GM12878 (cell line): ENCODE measurements at regions not wholly inside any gene's neighbourhood (a gene's known extent, or its start where the extent isn't known, plus 50 kb on each side); places are given as distances from the start of the nearest gene placed in this dataset.

Experiments used
- ATAC-seq: fragments of 200-7000 bp; cut with Tn5 transposase; 3 replicates; pipeline ENCODE4 v1.9.1; 2020; ENCODE audit warnings: mild to moderate bottlenecking, moderate library complexity
- BruUV-seq: library from RNA; stranded (reverse); fragments of 400-500 nt; replicated peaks from 2 replicates; lab custom pipeline; 2021; lab: Mats Ljungman, UMichigan
- CTCF ChIA-PET: fragments of 300-600 bp; sonication (Branson Sonifier 250); formaldehyde crosslinking; extraction: SDS; loops from one replicate; lab custom pipeline; 2021; ENCODE audit warnings: inconsistent platforms; lab: Yijun Ruan, JAX
- POLR2A ChIA-PET: fragments of 350-600 bp; formaldehyde crosslinking; extraction: SDS; loops from one replicate; lab custom pipeline; 2021; ENCODE audit warnings: inconsistent platforms; lab: Charles Lee
- RAD21 ChIA-PET: fragments of 300-600 bp; sonication (Branson Sonifier 250); formaldehyde crosslinking; loops from one replicate; lab custom pipeline; 2023; ENCODE audit warnings: antibody characterized with exemption; ENCODE audit not compliant: unreplicated experiment; lab: Charles Lee
- SMC1A ChIA-PET: fragments of 300-600 bp; sonication (Branson Sonifier 250); formaldehyde crosslinking; loops from one replicate; lab custom pipeline; 2023; ENCODE audit not compliant: unreplicated experiment, uncharacterized antibody; lab: Charles Lee
- DNase-seq: peaks from one replicate; pipeline ENCODE4 v3.0.0-alpha.2; 2011; ENCODE audit warnings: low read depth, low spot score
- FAIRE-seq: peaks from 3 replicates; lab custom pipeline; 2011; peaks lifted over from hg19 to GRCh38; lab: Jason Lieb, UNC
- H2AFZ ChIP-seq: 2 replicates; pipeline ENCODE4 v1.6.0; 2011; ENCODE audit warnings: low read depth, low read length, control low read depth; ENCODE audit not compliant: control insufficient read depth
- H3K27ac ChIP-seq: 2 replicates; pipeline ENCODE4 v1.5.1; 2011; ENCODE audit warnings: control low read depth; ENCODE audit not compliant: control insufficient read depth, insufficient read depth
- H3K27me3 ChIP-seq, 2 experiments: replicated peaks in 1 of 2; 2 replicates each; pipeline versions ENCODE4 v1.6.0 to v1.6.1; 2011; ENCODE audit warnings: low read length in 1 of 2; ENCODE audit not compliant: control insufficient read depth in 2 of 2, insufficient read depth in 2 of 2
- H3K36me3 ChIP-seq, 2 experiments: 2 replicates each; pipeline ENCODE4 v1.5.1; 2011; ENCODE audit warnings: low read length in 1 of 2; ENCODE audit not compliant: control insufficient read depth in 2 of 2, insufficient read depth in 2 of 2
- H3K4me1 ChIP-seq: 2 replicates; pipeline ENCODE4 v1.6.1; 2011; ENCODE audit warnings: mild to moderate bottlenecking, low read length, moderate library complexity, mixed read lengths; ENCODE audit not compliant: control insufficient read depth, insufficient read depth
- H3K4me2 ChIP-seq: 2 replicates; pipeline ENCODE4 v1.6.0; 2011; ENCODE audit warnings: control low read depth; ENCODE audit not compliant: control insufficient read depth, insufficient read depth
- H3K4me3 ChIP-seq: fragments of 200-600 bp; sonication (generic); 2 replicates; pipeline ENCODE4 v1.5.1; 2016
- H3K79me2 ChIP-seq: 2 replicates; pipeline ENCODE4 v1.6.0; 2011; ENCODE audit warnings: low read length; ENCODE audit not compliant: control insufficient read depth, insufficient read depth
- H3K9ac ChIP-seq: 2 replicates; pipeline ENCODE4 v1.8.0; 2011; ENCODE audit warnings: low read length, control low read depth, mixed read lengths; ENCODE audit not compliant: control insufficient read depth, insufficient read depth
- H3K9me3 ChIP-seq: replicated peaks from 3 replicates; pipeline ENCODE4 v1.5.1; 2011; ENCODE audit warnings: mild to moderate bottlenecking, low read length; ENCODE audit not compliant: control insufficient read depth, insufficient read depth
- H4K20me1 ChIP-seq: 2 replicates; pipeline ENCODE4 v1.6.0; 2011; ENCODE audit not compliant: control insufficient read depth, insufficient read depth
- ASH2L ChIP-seq: fragments of 300-600, 200-600 bp; sonication (generic); IDR thresholded peaks from 2 replicates; pipeline ENCODE4 v1.6.1; 2017; ENCODE audit warnings: low read depth, mild to moderate bottlenecking, borderline replicate concordance
- BMI1 ChIP-seq: fragments of 450-650 bp; IDR thresholded peaks from 2 replicates; pipeline ENCODE4 v1.6.1; 2016; ENCODE audit warnings: mild to moderate bottlenecking, moderate library complexity, borderline replicate concordance
- E2F4 ChIP-seq: IDR thresholded peaks from 2 replicates; pipeline ENCODE4 v1.6.1; 2012; ENCODE audit warnings: low read depth, low read length, improper control_type of control experiment
- ELK1 ChIP-seq: IDR thresholded peaks from 2 replicates; pipeline ENCODE4 v1.6.1; 2012; ENCODE audit warnings: low read depth, low read length, improper control_type of control experiment
- HCFC1 ChIP-seq: fragments of 150-350 bp; IDR thresholded peaks from 2 replicates; pipeline ENCODE4 v1.6.1; 2014; ENCODE audit warnings: low read length
- KLF5 ChIP-seq: fragments of 450-650 bp; IDR thresholded peaks from 2 replicates; pipeline ENCODE4 v1.6.1; 2014; ENCODE audit warnings: mild to moderate bottlenecking; ENCODE audit not compliant: partially characterized antibody
- NFYB ChIP-seq: IDR thresholded peaks from 2 replicates; pipeline ENCODE4 v1.6.1; 2011; ENCODE audit warnings: low read depth, mild to moderate bottlenecking, low read length, improper control_type of control experiment, moderate library complexity; ENCODE audit not compliant: insufficient read depth
- PAX5 ChIP-seq: IDR thresholded peaks from 2 replicates; pipeline ENCODE4 v1.6.1; 2011; ENCODE audit warnings: low read depth, low read length, borderline replicate concordance
- REST ChIP-seq: IDR thresholded peaks from 2 replicates; pipeline ENCODE4 v1.6.1; 2012; ENCODE audit warnings: mild to moderate bottlenecking, low read depth, low read length
- TCF12 ChIP-seq: IDR thresholded peaks from 2 replicates; pipeline ENCODE4 v1.6.1; 2011; ENCODE audit warnings: low read depth, mild to moderate bottlenecking, low read length
- ZNF687 ChIP-seq: fragments of 450-650 bp; IDR thresholded peaks from 2 replicates; pipeline ENCODE4 v1.6.1; 2017; ENCODE audit warnings: mild to moderate bottlenecking, moderate library complexity
- WGBS: methylation state at CpG from one replicate; pipeline ENCODE4 v1.1.6; 2016; ENCODE audit warnings: low lambda C conversion rate; ENCODE audit not compliant: insufficient replicate concordance, insufficient coverage; ENCODE audit errors: missing lambda C conversion rate; 5-methylcytosine and 5-hydroxymethylcytosine counted together
- in situ Hi-C: fragments of 300-500 bp; cut with MboI; formaldehyde crosslinking; loops from 9 replicates; pipeline ENCODE4 v1.14.3; 2018; ENCODE audit warnings: mixed read lengths
- intact Hi-C: fragments of 100-400 bp; cut with micrococcal nuclease; formaldehyde crosslinking; loops from one replicate; pipeline ENCODE4 v1.14.2; 2022; ENCODE audit not compliant: unreplicated experiment

- no peak for ATAC-seq
- H3K27me3 ChIP-seq, result no peaks in the 10 kb centered on the region
- ChIA-PET RAD21 (no interaction called here), SMC1A (no interaction called here), CTCF (no interaction called here), POLR2A (no interaction called here)
- H3K4me3 ChIP-seq, result no peak overlapping the region
- H3K79me2 ChIP-seq, result no peaks in the 10 kb centered on the region
- no peaks in the 10 kb centered on the region for H4K20me1 ChIP-seq
- no peak overlapping the region for H2AFZ ChIP-seq
- no peak overlapping the region for H3K9ac ChIP-seq
- H3K27ac ChIP-seq, result no peak overlapping the region
- in situ Hi-C loops, result no loop called here
- intact Hi-C loops, result no loop called here
- no peak for FAIRE-seq
- WGBS, result 0% methylated on average over 2 of the region's 2 CpGs
- H3K36me3 ChIP-seq, result no peaks in the 10 kb centered on the region
- no peak overlapping the region for H3K4me2 ChIP-seq
- no peaks in the 10 kb centered on the region for H3K9me3 ChIP-seq
- no peak for DNase-seq
- no TSS peak for BruUV-seq
- H3K4me1 ChIP-seq, result no peaks in the 10 kb centered on the region
- no peak for TF ChIP-seq HCFC1
- no peak for TF ChIP-seq TCF12
- TF ChIP-seq ASH2L, result no peak
- no peak for TF ChIP-seq REST
- TF ChIP-seq KLF5, result no peak
- no peak for TF ChIP-seq NFYB
- no peak for TF ChIP-seq ZNF687
- no peak for TF ChIP-seq E2F4
- TF ChIP-seq ELK1, result no peak
- no peak for TF ChIP-seq BMI1
- TF ChIP-seq PAX5, result no peak
Measured at GRCh38 chr7:9781710-9782109, 1192.0 kb upstream of the PHF14 start.
